ENCODE measurements at regions not wholly inside any gene's neighbourhood (a gene's known extent, or its start where the extent isn't known, plus 50 kb on each side); places are given as distances from the start of the nearest gene placed in this dataset.
A peak's percentile ranks its signal among the peaks of the same experiment; 100 is the strongest.

GRCh38 chr2:215728504-215729065 lies 284.8 kb downstream of the MREG start:
- H3K36me3 ChIP-seq (replicated peaks in 1 of 2; ENCODE audit: control extremely low read depth in 1 of 2, control insufficient read depth in 1 of 2, extremely low read depth in 1 of 2, insufficient read depth in 2 of 2, low read length in 1 of 2), result no peaks in the 10 kb centered on the region
- H3K4me3 ChIP-seq (ENCODE audit: control extremely low read depth in 1 of 5, extremely low read depth in 1 of 5, insufficient read depth in 1 of 5, low read depth in 2 of 5, low read length in 4 of 5), result no peak overlapping the region
- H3K27ac Mint-ChIP-seq, result no peak overlapping the region
- H3K27ac ChIP-seq (ENCODE audit: low read length in 2 of 2), result no peak overlapping the region
- intact Hi-C loops (cut with micrococcal nuclease), result no loop called here
- no CpG with 5 or more reads among the region's 2 CpGs for WGBS (ENCODE audit: insufficient coverage)
- peaks cover 0 to 9% of the 10 kb centered on the region in 2 donors for H3K4me1 ChIP-seq (ENCODE audit: control insufficient read depth in 2 of 2, insufficient read depth in 2 of 2, low read length in 2 of 2)
- no peak overlapping the region for H2AFZ ChIP-seq (ENCODE audit: insufficient read depth, low read depth, low read length, poor library complexity, severe bottlenecking)
- H3K9me3 ChIP-seq (ENCODE audit: control extremely low read depth in 1 of 3, control insufficient read depth in 2 of 3, insufficient read depth in 1 of 3, low read length in 2 of 3), result no peaks in the 10 kb centered on the region
- peaks cover 9% of the 10 kb centered on the region for H3K4me1 Mint-ChIP-seq
- ATAC-seq (ENCODE audit: low read depth), result no peak
- ChIA-PET CTCF (no interaction called here), POLR2A (no interaction called here)
- no peaks in the 10 kb centered on the region for H4K20me1 ChIP-seq (ENCODE audit: control insufficient read depth, insufficient read depth, low read length, poor library complexity, severe bottlenecking)
- peaks cover 0 to 7% (median 2%) of the 10 kb centered on the region in 4 experiments for H3K27me3 ChIP-seq (replicated peaks in 1 of 4; ENCODE audit: control extremely low read depth in 1 of 4, control insufficient read depth in 3 of 4, insufficient read depth in 4 of 4, low read length in 3 of 4)
- no peak for TF ChIP-seq EZH2 (IDR thresholded peaks at IDR 0.05; ENCODE audit: borderline replicate concordance, insufficient read depth, low read depth, low read length, poor library complexity, severe bottlenecking)
- TF ChIP-seq, protein P1, sequence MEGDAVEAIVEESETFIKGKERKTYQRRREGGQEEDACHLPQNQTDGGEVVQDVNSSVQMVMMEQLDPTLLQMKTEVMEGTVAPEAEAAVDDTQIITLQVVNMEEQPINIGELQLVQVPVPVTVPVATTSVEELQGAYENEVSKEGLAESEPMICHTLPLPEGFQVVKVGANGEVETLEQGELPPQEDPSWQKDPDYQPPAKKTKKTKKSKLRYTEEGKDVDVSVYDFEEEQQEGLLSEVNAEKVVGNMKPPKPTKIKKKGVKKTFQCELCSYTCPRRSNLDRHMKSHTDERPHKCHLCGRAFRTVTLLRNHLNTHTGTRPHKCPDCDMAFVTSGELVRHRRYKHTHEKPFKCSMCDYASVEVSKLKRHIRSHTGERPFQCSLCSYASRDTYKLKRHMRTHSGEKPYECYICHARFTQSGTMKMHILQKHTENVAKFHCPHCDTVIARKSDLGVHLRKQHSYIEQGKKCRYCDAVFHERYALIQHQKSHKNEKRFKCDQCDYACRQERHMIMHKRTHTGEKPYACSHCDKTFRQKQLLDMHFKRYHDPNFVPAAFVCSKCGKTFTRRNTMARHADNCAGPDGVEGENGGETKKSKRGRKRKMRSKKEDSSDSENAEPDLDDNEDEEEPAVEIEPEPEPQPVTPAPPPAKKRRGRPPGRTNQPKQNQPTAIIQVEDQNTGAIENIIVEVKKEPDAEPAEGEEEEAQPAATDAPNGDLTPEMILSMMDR (IDR thresholded peaks at IDR 0.05), result no peak
- peak; percentile 5 for DNase-seq
- no peaks in the 10 kb centered on the region for H3K9me3 Mint-ChIP-seq (ENCODE audit: insufficient read depth)
- peaks cover 8% of the 10 kb centered on the region for H3K27me3 Mint-ChIP-seq
- H3K79me2 ChIP-seq (ENCODE audit: control insufficient read depth, insufficient read depth, low read length), result no peaks in the 10 kb centered on the region
- H3K4me2 ChIP-seq (replicated peaks; ENCODE audit: low read depth, low read length, poor library complexity, severe bottlenecking), result no peak overlapping the region
- no peak overlapping the region for H3K9ac ChIP-seq (ENCODE audit: low read length)
- H3K4me3 Mint-ChIP-seq, result no peak overlapping the region

GRCh38 chr2:215727507-215728503 lies 285.5 kb downstream of the MREG start:
- ChIA-PET CTCF (no interaction called here), POLR2A (no interaction called here)
- intact Hi-C loops (cut with micrococcal nuclease), result no loop called here
- H3K27me3 ChIP-seq (replicated peaks in 1 of 4; ENCODE audit: control extremely low read depth in 1 of 4, control insufficient read depth in 3 of 4, insufficient read depth in 4 of 4, low read length in 3 of 4), result peaks cover 0 to 7% (median 2%) of the 10 kb centered on the region in 4 experiments
- ATAC-seq (ENCODE audit: low read depth), result no peak
- H2AFZ ChIP-seq (ENCODE audit: insufficient read depth, low read depth, low read length, poor library complexity, severe bottlenecking), result no peak overlapping the region
- peaks cover 0 to 9% of the 10 kb centered on the region in 2 donors for H3K4me1 ChIP-seq (ENCODE audit: control insufficient read depth in 2 of 2, insufficient read depth in 2 of 2, low read length in 2 of 2)
- no peak overlapping the region for H3K27ac Mint-ChIP-seq
- no peak overlapping the region for H3K4me3 Mint-ChIP-seq
- H3K36me3 ChIP-seq (replicated peaks in 1 of 2; ENCODE audit: control extremely low read depth in 1 of 2, control insufficient read depth in 1 of 2, extremely low read depth in 1 of 2, insufficient read depth in 2 of 2, low read length in 1 of 2), result no peaks in the 10 kb centered on the region
- no peaks in the 10 kb centered on the region for H3K9me3 Mint-ChIP-seq (ENCODE audit: insufficient read depth)
- no peak for DNase-seq
- H3K27ac ChIP-seq (ENCODE audit: low read length in 2 of 2), result no peak overlapping the region
- H3K4me2 ChIP-seq (replicated peaks; ENCODE audit: low read depth, low read length, poor library complexity, severe bottlenecking), result no peak overlapping the region
- H3K9ac ChIP-seq (ENCODE audit: low read length), result no peak overlapping the region
- H3K9me3 ChIP-seq (ENCODE audit: control extremely low read depth in 1 of 3, control insufficient read depth in 2 of 3, insufficient read depth in 1 of 3, low read length in 2 of 3), result no peaks in the 10 kb centered on the region
- WGBS (ENCODE audit: insufficient coverage), result no CpG with 5 or more reads among the region's 1 CpG
- H3K4me3 ChIP-seq (ENCODE audit: control extremely low read depth in 1 of 5, extremely low read depth in 1 of 5, insufficient read depth in 1 of 5, low read depth in 2 of 5, low read length in 4 of 5), result no peak overlapping the region
- TF ChIP-seq, protein P1 (IDR thresholded peaks at IDR 0.05), result no peak
- TF ChIP-seq EZH2 (IDR thresholded peaks at IDR 0.05; ENCODE audit: borderline replicate concordance, insufficient read depth, low read depth, low read length, poor library complexity, severe bottlenecking), result no peak
- H4K20me1 ChIP-seq (ENCODE audit: control insufficient read depth, insufficient read depth, low read length, poor library complexity, severe bottlenecking), result no peaks in the 10 kb centered on the region
- peaks cover 9% of the 10 kb centered on the region for H3K4me1 Mint-ChIP-seq
- H3K79me2 ChIP-seq (ENCODE audit: control insufficient read depth, insufficient read depth, low read length), result no peaks in the 10 kb centered on the region
- peaks cover 8% of the 10 kb centered on the region for H3K27me3 Mint-ChIP-seq
